Psoas muscle (tissue), 7 donors: ENCODE measurements at regions not wholly inside any gene's neighbourhood (a gene's known extent, or its start where the extent isn't known, plus 50 kb on each side); places are given as distances from the start of the nearest gene placed in this dataset.

ENCODE experiments used
- ATAC-seq, 4 donors: fragments of 200-7000 bp; cut with Tn5 transposase; one replicate each; pipeline ENCODE4 v1.9.1; 2020; ENCODE audit warnings: moderate library complexity in 3 of 4, mild to moderate bottlenecking in 2 of 4
- DNase-seq, 2 donors: peaks; one replicate each; pipeline ENCODE4 v3.0.0-alpha.2; 2020
- H3K27ac ChIP-seq: fragments of 200-600 bp; one replicate; pipeline ENCODE4 v1.8.0; 2022
- H3K27me3 ChIP-seq, 3 donors: fragments of 200-600 bp in 1 of 3; one replicate each; pipeline versions ENCODE4 v1.6.1 to v1.8.0; 2013 to 2022; ENCODE audit warnings: low read length in 2 of 3, mild to moderate bottlenecking in 2 of 3, moderate library complexity in 1 of 3; ENCODE audit not compliant: insufficient read depth in 3 of 3
- H3K36me3 ChIP-seq, 2 donors: fragments of 200-600 bp in 1 of 2; one replicate each; pipeline versions ENCODE4 v1.6.1 to v1.8.0; 2013 to 2022; ENCODE audit warnings: low read depth in 1 of 2, mild to moderate bottlenecking in 1 of 2, moderate library complexity in 1 of 2; ENCODE audit not compliant: insufficient read depth in 1 of 2
- H3K4me1 ChIP-seq: fragments of 200-600 bp; one replicate; pipeline ENCODE4 v1.8.0; 2022
- H3K4me3 ChIP-seq: fragments of 200-600 bp; one replicate; pipeline ENCODE4 v1.8.0; 2022; ENCODE audit warnings: mild to moderate bottlenecking
- H3K9me3 ChIP-seq: fragments of 200-600 bp; one replicate; pipeline ENCODE4 v1.8.0; 2022
- WGBS, 3 donors: extraction: QIAGEN DNeasy Blood & Tissue Kit; methylation state at CpG; one replicate each; pipeline versions ENCODE4 v1.1.6 to v1.1.7; 2013; 5-methylcytosine and 5-hydroxymethylcytosine counted together
- intact Hi-C, 2 donors: fragments of 100-400 bp; cut with DNase I; formaldehyde crosslinking; loops; one replicate each; pipeline versions ENCODE4 v1.11.0 to v1.14.2; 2022
- TF ChIP-seq, protein P1 (sequence below): fragments of 200-600 bp; IDR thresholded peaks from one replicate; pipeline ENCODE4 v1.8.0; 2022; ENCODE audit warnings: antibody characterized with exemption
- donor health status: healthy with polysubstance abuse.
- donor health status: DM: no; HTN: no; CAD: no; lungs with moderate emphysema.
- donor health status: Bipolar disorder and iron deficiency.
- donor health status: healthy.
- donor health status: DM: yes; HTN: yes; CAD: no.
- donor health status: DM: no; HTN: no; CAD: no.
- donor health status: DM: yes; HTN: yes; CAD: no.

DNA sequence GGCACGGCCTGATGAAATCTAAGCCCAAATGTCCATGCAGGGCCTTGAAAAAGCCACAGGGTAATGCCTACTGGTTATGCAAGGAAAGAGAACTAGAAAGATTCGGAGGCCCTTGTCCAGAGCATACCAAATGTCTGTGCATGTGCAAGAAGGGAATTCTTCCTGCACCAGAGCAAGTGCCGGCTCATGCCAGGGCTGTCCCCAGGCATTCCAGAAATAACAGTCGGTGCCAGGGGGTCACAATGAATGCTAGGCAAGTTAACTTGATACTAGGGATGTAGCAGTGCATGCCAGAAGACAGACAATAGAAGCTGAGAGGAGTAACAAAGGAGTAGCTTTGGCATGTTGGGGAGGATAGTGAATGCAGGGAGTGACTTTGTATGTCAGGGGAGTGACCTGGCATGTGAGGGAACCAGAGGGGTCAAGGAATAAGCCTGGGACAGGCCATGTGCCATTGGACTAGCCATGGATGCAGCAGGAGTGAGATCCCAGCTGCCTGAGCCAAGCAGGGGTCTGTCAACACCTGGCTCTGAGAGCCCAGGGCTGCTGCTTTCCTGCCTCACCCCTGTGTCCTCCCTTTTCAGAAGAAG lies 119.5 kb upstream of the UNC5B start:
- peak; percentile 86 to 89 (median 88) for ATAC-seq
- Histone ChIP-seq H3K27ac (peak overlapping the region; percentile 62), H3K36me3 (no peaks in the 10 kb centered on the region), H3K27me3 (no peaks in the 10 kb centered on the region), H3K9me3 (no peaks in the 10 kb centered on the region), H3K4me3 (no peak overlapping the region), H3K4me1 (peaks cover 10% of the 10 kb centered on the region)
- TF ChIP-seq, protein P1, sequence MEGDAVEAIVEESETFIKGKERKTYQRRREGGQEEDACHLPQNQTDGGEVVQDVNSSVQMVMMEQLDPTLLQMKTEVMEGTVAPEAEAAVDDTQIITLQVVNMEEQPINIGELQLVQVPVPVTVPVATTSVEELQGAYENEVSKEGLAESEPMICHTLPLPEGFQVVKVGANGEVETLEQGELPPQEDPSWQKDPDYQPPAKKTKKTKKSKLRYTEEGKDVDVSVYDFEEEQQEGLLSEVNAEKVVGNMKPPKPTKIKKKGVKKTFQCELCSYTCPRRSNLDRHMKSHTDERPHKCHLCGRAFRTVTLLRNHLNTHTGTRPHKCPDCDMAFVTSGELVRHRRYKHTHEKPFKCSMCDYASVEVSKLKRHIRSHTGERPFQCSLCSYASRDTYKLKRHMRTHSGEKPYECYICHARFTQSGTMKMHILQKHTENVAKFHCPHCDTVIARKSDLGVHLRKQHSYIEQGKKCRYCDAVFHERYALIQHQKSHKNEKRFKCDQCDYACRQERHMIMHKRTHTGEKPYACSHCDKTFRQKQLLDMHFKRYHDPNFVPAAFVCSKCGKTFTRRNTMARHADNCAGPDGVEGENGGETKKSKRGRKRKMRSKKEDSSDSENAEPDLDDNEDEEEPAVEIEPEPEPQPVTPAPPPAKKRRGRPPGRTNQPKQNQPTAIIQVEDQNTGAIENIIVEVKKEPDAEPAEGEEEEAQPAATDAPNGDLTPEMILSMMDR = no peak
- intact Hi-C loops = no loop called here
- DNase-seq = no peak
- 24 to 33% (median 28%) methylated on average over 4 of the region's 4 CpGs for WGBS, 3 donors

DNA sequence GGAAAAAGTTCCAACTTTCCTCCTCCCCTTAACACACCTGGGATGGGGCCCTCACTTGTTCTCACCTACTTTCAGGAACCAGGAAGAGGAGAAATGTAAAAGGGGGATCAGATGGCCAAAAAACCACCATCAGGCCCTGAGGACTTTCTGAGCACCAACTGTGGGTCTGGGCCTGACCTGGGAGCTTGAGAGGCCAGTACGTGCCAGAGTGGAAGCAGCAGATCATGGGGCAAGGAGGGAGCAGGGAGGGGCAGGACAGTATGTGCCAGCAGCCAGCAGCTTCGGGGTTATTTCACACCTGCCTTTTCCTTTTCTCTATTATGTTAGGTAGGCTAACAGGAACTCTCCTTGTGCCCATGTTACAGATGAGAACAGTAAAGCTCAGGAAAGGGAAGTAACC lies 118.8 kb upstream of the UNC5B start:
- DNase-seq = no peak
- Histone ChIP-seq H3K4me3 (no peak overlapping the region), H3K36me3 (no peaks in the 10 kb centered on the region), H3K4me1 (peaks cover 10% of the 10 kb centered on the region), H3K9me3 (no peaks in the 10 kb centered on the region), H3K27ac (no peak overlapping the region), H3K27me3 (no peaks in the 10 kb centered on the region)
- intact Hi-C loops = no loop called here
- TF ChIP-seq, protein P1 = no peak
- no peak for ATAC-seq
- 42 to 88% (median 64%) methylated on average over 2 of the region's 2 CpGs for WGBS, 3 donors

DNA sequence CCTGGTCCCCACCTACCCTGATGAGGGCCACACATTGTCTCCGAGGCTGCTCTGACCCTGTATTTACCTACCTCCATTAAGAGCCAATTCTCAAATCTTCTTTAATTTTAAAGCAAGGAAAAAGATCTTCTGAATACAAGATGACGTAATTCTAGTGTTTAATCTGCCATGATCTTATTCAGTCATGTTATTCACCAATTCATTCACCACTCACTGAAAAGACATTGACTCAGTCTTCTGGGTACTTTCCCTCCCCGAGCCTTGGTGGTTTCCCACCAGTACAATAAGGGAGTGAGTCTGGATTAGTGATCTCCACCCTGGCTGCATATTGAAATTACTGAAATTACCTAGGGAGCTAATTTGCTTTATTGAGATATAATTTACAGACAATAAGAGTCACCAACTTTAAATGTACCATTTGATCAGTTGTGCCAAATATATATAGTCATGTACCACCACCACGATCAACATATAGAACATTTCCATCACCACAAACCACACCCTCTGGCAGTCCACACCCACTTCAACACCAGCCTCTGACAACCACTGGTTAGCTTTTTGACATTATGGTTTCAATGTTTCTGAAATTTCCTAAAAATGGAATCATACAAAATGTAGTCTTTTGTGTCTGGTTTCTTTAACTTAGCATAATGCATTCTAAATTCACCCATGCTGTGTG lies 117.5 kb upstream of the UNC5B start:
- H3K27ac ChIP-seq = no peak overlapping the region
- no peaks in the 10 kb centered on the region for H3K9me3 ChIP-seq
- intact Hi-C loops = no loop called here
- TF ChIP-seq, protein P1 = no peak
- no peaks in the 10 kb centered on the region for H3K36me3 ChIP-seq
- no peaks in the 10 kb centered on the region for H3K27me3 ChIP-seq
- ATAC-seq = no peak
- WGBS, 3 donors = 70 to 92% (median 89%) methylated on average over 4 of the region's 4 CpGs
- H3K4me3 ChIP-seq = no peak overlapping the region
- H3K4me1 ChIP-seq = peaks cover 10% of the 10 kb centered on the region
- DNase-seq = no peak

DNA sequence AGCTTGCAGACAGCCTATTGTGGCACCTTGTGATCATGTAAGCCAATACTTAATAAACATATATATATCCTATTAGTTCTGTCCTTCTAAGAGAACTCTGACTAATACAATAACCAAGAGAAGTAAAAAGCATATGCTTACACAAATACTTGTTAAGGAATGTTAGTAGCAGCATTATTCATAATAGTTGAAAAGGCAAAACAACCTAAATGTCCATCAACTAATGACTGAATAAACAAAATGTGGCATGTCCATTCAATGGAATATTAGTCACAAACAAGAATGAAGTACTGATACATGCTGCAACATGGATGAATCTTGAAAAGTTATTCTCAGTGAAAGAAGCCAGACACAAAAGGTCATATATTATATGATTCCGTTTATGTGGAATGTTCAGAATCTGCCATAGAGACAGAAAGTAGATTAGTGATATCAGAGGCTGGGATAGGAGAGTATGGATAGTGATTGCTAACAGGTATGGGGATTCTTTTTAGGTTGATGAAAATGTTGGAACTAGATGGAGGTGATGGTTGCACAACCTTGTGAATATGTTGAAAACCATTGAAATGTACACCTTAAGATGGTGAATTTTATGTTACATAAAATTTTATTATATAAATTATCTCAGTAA lies 112.5 kb upstream of the UNC5B start:
- Histone ChIP-seq H3K4me1 (no peaks in the 10 kb centered on the region), H3K27me3 (no peaks in the 10 kb centered on the region), H3K4me3 (no peak overlapping the region), H3K27ac (no peak overlapping the region), H3K9me3 (no peaks in the 10 kb centered on the region), H3K36me3 (no peaks in the 10 kb centered on the region)
- DNase-seq (no peak), ATAC-seq (no peak)
- intact Hi-C loops = no loop called here
- WGBS, 3 donors = 60 to 82% (median 62%) methylated on average over 1 of the region's 1 CpG
- TF ChIP-seq, protein P1 = no peak
